Erythroblast (primary cell): ENCODE measurements at regions not wholly inside any gene's neighbourhood (a gene's known extent, or its start where the extent isn't known, plus 50 kb on each side); places are given as distances from the start of the nearest gene placed in this dataset.

Experiments used
- GATA1 ChIP-seq: IDR thresholded peaks from 2 replicates; pipeline ENCODE4 v1.6.1; 2011; ENCODE audit warnings: low read depth, mild to moderate bottlenecking, control low read depth, low read length, moderate library complexity
- POLR2A ChIP-seq: IDR thresholded peaks from 2 replicates; pipeline ENCODE4 v1.6.1; 2011; ENCODE audit warnings: mild to moderate bottlenecking, low read length

GRCh38 chr10:83886871-83887270, 252.4 kb upstream of the GHITM start:
- TF ChIP-seq POLR2A (no peak), GATA1 (no peak)
